ENCODE measurements at regions not wholly inside any gene's neighbourhood (a gene's known extent, or its start where the extent isn't known, plus 50 kb on each side); places are given as distances from the start of the nearest gene placed in this dataset.
A peak's percentile ranks its signal among the peaks of the same experiment; 100 is the strongest.

- intact Hi-C loops (cut with DNase I; ENCODE audit: low total_unique reads), result no loop called here
- WGBS, 2 donors, result 82 to 90% methylated on average over 1 of the region's 1 CpG
- peak in 1 of 2 donors; percentile 53 for DNase-seq (ENCODE audit: low spot score in 2 of 2)
- TF ChIP-seq CTCF (IDR thresholded peaks at IDR 0.05) (no peak), POLR2A (IDR thresholded peaks at IDR 0.05) (no peak)
- H3K4me3 ChIP-seq (ENCODE audit: low read depth, poor library complexity, severe bottlenecking), result no peak overlapping the region
Observed at GRCh38 chr2:11040992-11041391, 114.3 kb upstream of the SLC66A3 start.

GRCh38 chr2:11042841-11043240 is 112.4 kb upstream of the SLC66A3 start:
- no peak for DNase-seq (ENCODE audit: low spot score in 2 of 2)
- TF ChIP-seq CTCF (IDR thresholded peaks at IDR 0.05) (no peak), POLR2A (IDR thresholded peaks at IDR 0.05) (no peak)
- WGBS, 2 donors, result 82 to 85% methylated on average over 8 of the region's 8 CpGs
- H3K4me3 ChIP-seq (ENCODE audit: low read depth, poor library complexity, severe bottlenecking), result no peak overlapping the region
- intact Hi-C loops (cut with DNase I; ENCODE audit: low total_unique reads), result no loop called here

- TF ChIP-seq CTCF (IDR thresholded peaks at IDR 0.05), result no peak
- no peak for TF ChIP-seq POLR2A (IDR thresholded peaks at IDR 0.05)
- intact Hi-C loops (cut with DNase I; ENCODE audit: low total_unique reads), result no loop called here
- WGBS, 2 donors, result 47% methylated on average over 2 of the region's 2 CpGs
- no peak overlapping the region for H3K4me3 ChIP-seq (ENCODE audit: low read depth, poor library complexity, severe bottlenecking)
- no peak for DNase-seq (ENCODE audit: low spot score in 2 of 2)
Observed at GRCh38 chr2:11043245-11043644, 112.0 kb upstream of the SLC66A3 start.

- peak in 1 of 2 donors; percentile 61 for DNase-seq (ENCODE audit: low spot score in 2 of 2)
- intact Hi-C loops (cut with DNase I; ENCODE audit: low total_unique reads), result no loop called here
- TF ChIP-seq CTCF (IDR thresholded peaks at IDR 0.05), result no peak
- TF ChIP-seq POLR2A (IDR thresholded peaks at IDR 0.05), result no peak
- WGBS, 2 donors, result 78 to 88% methylated on average over 6 of the region's 6 CpGs
- H3K4me3 ChIP-seq (ENCODE audit: low read depth, poor library complexity, severe bottlenecking), result no peak overlapping the region
Observed at GRCh38 chr2:11044201-11044600, 111.1 kb upstream of the SLC66A3 start.

- DNase-seq (ENCODE audit: low spot score in 2 of 2), result peak in 1 of 2 donors; percentile 52
- no peak overlapping the region for H3K4me3 ChIP-seq (ENCODE audit: low read depth, poor library complexity, severe bottlenecking)
- no peak for TF ChIP-seq CTCF (IDR thresholded peaks at IDR 0.05)
- TF ChIP-seq POLR2A (IDR thresholded peaks at IDR 0.05), result no peak
- 88 to 95% methylated on average over 7 of the region's 7 CpGs for WGBS, 2 donors
- intact Hi-C loops (cut with DNase I; ENCODE audit: low total_unique reads), result no loop called here
Observed at GRCh38 chr2:11045294-11045693, 110.0 kb upstream of the SLC66A3 start.

- DNase-seq (ENCODE audit: low spot score in 2 of 2), result no peak
- no peak overlapping the region for H3K4me3 ChIP-seq (ENCODE audit: low read depth, poor library complexity, severe bottlenecking)
- intact Hi-C loops (cut with DNase I; ENCODE audit: low total_unique reads), result no loop called here
- TF ChIP-seq POLR2A (IDR thresholded peaks at IDR 0.05) (no peak), CTCF (IDR thresholded peaks at IDR 0.05) (no peak)
- 89 to 94% methylated on average over 14 of the region's 14 CpGs for WGBS, 2 donors
Observed at GRCh38 chr2:11048335-11049008, 106.8 kb upstream of the SLC66A3 start.
